ENCODE measurements at regions not wholly inside any gene's neighbourhood (a gene's known extent, or its start where the extent isn't known, plus 50 kb on each side); places are given as distances from the start of the nearest gene placed in this dataset.

- H3K9me2 ChIP-seq (replicated peaks; ENCODE audit: insufficient read depth): no peaks in the 10 kb centered on the region
- no peaks in the 10 kb centered on the region for H3K4me1 ChIP-seq (ENCODE audit: insufficient read depth)
- H4K20me1 ChIP-seq (ENCODE audit: insufficient read depth, poor library complexity, severe bottlenecking): no peaks in the 10 kb centered on the region
- H3K27ac ChIP-seq: no peak overlapping the region
- peaks cover 3% of the 10 kb centered on the region for H3K27me3 ChIP-seq
- no peak for DNase-seq (ENCODE audit: low spot score)
- no peak overlapping the region for H3K4me2 ChIP-seq
- H3K4me3 ChIP-seq: no peak overlapping the region
- TF ChIP-seq CTCF (IDR thresholded peaks at IDR 0.05; ENCODE audit: poor library complexity) (no peak), EZH2phosphoT487 (IDR thresholded peaks at IDR 0.05; ENCODE audit: low read depth, severe bottlenecking, unreplicated experiment) (no peak), EZH2 (IDR thresholded peaks at IDR 0.05; ENCODE audit: borderline replicate concordance) (no peak)
- no peaks in the 10 kb centered on the region for H3K36me3 ChIP-seq (replicated peaks; ENCODE audit: insufficient read depth, low read depth)
- H2AFZ ChIP-seq: no peak overlapping the region
- 88% methylated on average over 2 of the region's 2 CpGs for WGBS (ENCODE audit: low lambda C conversion rate, missing lambda C conversion rate)
- no peaks in the 10 kb centered on the region for H3K79me2 ChIP-seq
- no peaks in the 10 kb centered on the region for H3K9me3 ChIP-seq (ENCODE audit: low read depth)
Measured at GRCh38 chr20:40775561-40776146, 86.6 kb upstream of the MAFB start.

GRCh38 chr20:40776466-40777457, 87.7 kb upstream of the MAFB start:
- Histone ChIP-seq H3K9me2 (replicated peaks; ENCODE audit: insufficient read depth) (no peaks in the 10 kb centered on the region), H3K79me2 (no peaks in the 10 kb centered on the region), H3K9me3 (ENCODE audit: low read depth) (no peaks in the 10 kb centered on the region), H3K27ac (no peak overlapping the region), H3K27me3 (peaks cover 3% of the 10 kb centered on the region), H2AFZ (no peak overlapping the region), H4K20me1 (ENCODE audit: insufficient read depth, poor library complexity, severe bottlenecking) (no peaks in the 10 kb centered on the region), H3K4me2 (no peak overlapping the region), H3K4me3 (no peak overlapping the region), H3K36me3 (replicated peaks; ENCODE audit: insufficient read depth, low read depth) (no peaks in the 10 kb centered on the region), H3K4me1 (ENCODE audit: insufficient read depth) (no peaks in the 10 kb centered on the region)
- no peak for DNase-seq (ENCODE audit: low spot score)
- 71% methylated on average over 12 of the region's 13 CpGs for WGBS (ENCODE audit: low lambda C conversion rate, missing lambda C conversion rate)
- TF ChIP-seq CTCF (IDR thresholded peaks at IDR 0.05; ENCODE audit: poor library complexity) (no peak), EZH2phosphoT487 (IDR thresholded peaks at IDR 0.05; ENCODE audit: low read depth, severe bottlenecking, unreplicated experiment) (no peak)

- Histone ChIP-seq H4K20me1 (ENCODE audit: insufficient read depth, poor library complexity, severe bottlenecking) (no peaks in the 10 kb centered on the region), H3K9me3 (ENCODE audit: low read depth) (no peaks in the 10 kb centered on the region), H3K27ac (no peak overlapping the region), H3K4me1 (ENCODE audit: insufficient read depth) (no peaks in the 10 kb centered on the region), H3K4me2 (no peak overlapping the region), H3K36me3 (replicated peaks; ENCODE audit: insufficient read depth, low read depth) (no peaks in the 10 kb centered on the region), H3K79me2 (no peaks in the 10 kb centered on the region), H2AFZ (no peak overlapping the region), H3K4me3 (no peak overlapping the region), H3K27me3 (peaks cover 3% of the 10 kb centered on the region), H3K9me2 (replicated peaks; ENCODE audit: insufficient read depth) (no peaks in the 10 kb centered on the region)
- TF ChIP-seq EZH2 (IDR thresholded peaks at IDR 0.05; ENCODE audit: borderline replicate concordance): no peak
- no peak for TF ChIP-seq CTCF (IDR thresholded peaks at IDR 0.05; ENCODE audit: poor library complexity)
- TF ChIP-seq EZH2phosphoT487 (IDR thresholded peaks at IDR 0.05; ENCODE audit: low read depth, severe bottlenecking, unreplicated experiment): no peak
- DNase-seq (ENCODE audit: low spot score): no peak
Measured at GRCh38 chr20:40777653-40778052, 88.6 kb upstream of the MAFB start.

Data from hepatocyte (in vitro differentiated cells).